Right lobe of liver (tissue), 6 donors: ENCODE measurements at regions not wholly inside any gene's neighbourhood (a gene's known extent, or its start where the extent isn't known, plus 50 kb on each side); places are given as distances from the start of the nearest gene placed in this dataset.
A peak's percentile ranks its signal among the peaks of the same experiment; 100 is the strongest.

ENCODE experiments used
- ATAC-seq, 4 donors: fragments of 200-7000 bp; cut with Tn5 transposase; one replicate each; pipeline ENCODE4 v1.9.1; 2020; ENCODE audit warnings: mild to moderate bottlenecking in 4 of 4, moderate library complexity in 4 of 4
- DNase-seq, 3 donors: peaks; one replicate each; pipeline ENCODE4 v3.0.0-alpha.2; 2020
- H3K27ac ChIP-seq, 3 donors: fragments of 200-600 bp; one replicate each; pipeline ENCODE4 v1.8.0; 2022
- H3K27me3 ChIP-seq, 2 donors: fragments of 200-600 bp; one replicate each; pipeline ENCODE4 v1.8.0; 2022
- H3K36me3 ChIP-seq, 4 donors: fragments of 200-600 bp; sonication (generic) in 1 of 4; one replicate each; pipeline versions ENCODE4 v1.5.1 to v1.8.0; 2017 to 2022; ENCODE audit warnings: control low read depth in 1 of 4
- H3K4me1 ChIP-seq, 4 donors: fragments of 200-600 bp; sonication (generic) in 1 of 4; one replicate each; pipeline versions ENCODE4 v1.5.1 to v1.8.0; 2017 to 2022; ENCODE audit warnings: control low read depth in 1 of 4
- H3K4me3 ChIP-seq, 3 donors: fragments of 200-600 bp; one replicate each; pipeline ENCODE4 v1.8.0; 2022
- H3K9me3 ChIP-seq, 4 donors: fragments of 200-600 bp; sonication (generic) in 1 of 4; one replicate each; pipeline versions ENCODE4 v1.5.1 to v1.8.0; 2017 to 2022; ENCODE audit warnings: control low read depth in 1 of 4
- CTCF ChIP-seq, 4 donors: fragments of 200-600 bp in 3 of 4; fragments of 450-650 bp in 1 of 4; IDR thresholded peaks; one replicate each; pipeline versions ENCODE4 v1.5.1 to v1.8.0; 2016 to 2022; ENCODE audit warnings: antibody characterized with exemption in 4 of 4, mild to moderate bottlenecking in 2 of 4
- POLR2A ChIP-seq: fragments of 450-650 bp; IDR thresholded peaks from one replicate; pipeline ENCODE4 v1.6.1; 2017; ENCODE audit warnings: antibody characterized with exemption, mild to moderate bottlenecking
- WGBS: methylation state at CpG from one replicate; pipeline ENCODE4 v1.1.6; 2018; ENCODE audit warnings: low coverage, low lambda C conversion rate; ENCODE audit not compliant: insufficient coverage; ENCODE audit errors: missing lambda C conversion rate; 5-methylcytosine and 5-hydroxymethylcytosine counted together
- intact Hi-C, 2 donors: fragments of 100-400 bp; cut with DNase I; formaldehyde crosslinking; loops; one replicate each; pipeline versions ENCODE4 v1.11.2 to v1.14.1; 2022
- donor health status: DM: no; HTN: yes; CAD: no.
- donor health status: DM: no; HTN: no; CAD: no.
- donor health status: DM: no; HTN: no; CAD: no.
- donor health status: DM: no; HTN: yes; CAD: no.
- donor health status: DM: no; HTN: yes; CAD: no.

GRCh38 chr5:18551716-18552115 is 917.5 kb downstream of the TAF11L14 start:
- H3K27me3 ChIP-seq = no peaks in the 10 kb centered on the region
- 100% methylated on average over 1 of the region's 18 CpGs for WGBS

GRCh38 chr5:18553269-18553668 is 919.0 kb downstream of the TAF11L14 start:
- ATAC-seq (no peak), DNase-seq (no peak)
- WGBS = 22% methylated on average over 3 of the region's 3 CpGs
- Histone ChIP-seq H3K27ac (no peak overlapping the region), H3K4me3 (no peak overlapping the region), H3K27me3 (no peaks in the 10 kb centered on the region), H3K9me3 (no peaks in the 10 kb centered on the region), H3K4me1 (no peaks in the 10 kb centered on the region), H3K36me3 (no peaks in the 10 kb centered on the region)
- TF ChIP-seq POLR2A (no peak), CTCF (IDR thresholded peaks at IDR 0.05) (no peak)
- intact Hi-C loops = no loop called here

More at GRCh38 chr5:18551716-18552115, 917.5 kb downstream of the TAF11L14 start:
- Histone ChIP-seq H3K4me1 (no peaks in the 10 kb centered on the region), H3K27ac (no peak overlapping the region), H3K36me3 (no peaks in the 10 kb centered on the region), H3K4me3 (no peak overlapping the region), H3K9me3 (no peaks in the 10 kb centered on the region)
- DNase-seq (no peak), ATAC-seq (peak in 1 of 4 donors; percentile 24)
- intact Hi-C loops = no loop called here
- TF ChIP-seq POLR2A = no peak
- no peak for TF ChIP-seq CTCF (IDR thresholded peaks at IDR 0.05)

- H3K27me3 ChIP-seq = no peaks in the 10 kb centered on the region
- intact Hi-C loops = no loop called here
- H3K4me3 ChIP-seq = no peak overlapping the region
- H3K27ac ChIP-seq = no peak overlapping the region
- H3K4me1 ChIP-seq = no peaks in the 10 kb centered on the region
- WGBS = 76% methylated on average over 1 of the region's 1 CpG
- no peaks in the 10 kb centered on the region for H3K36me3 ChIP-seq
- DNase-seq (no peak), ATAC-seq (no peak)
- H3K9me3 ChIP-seq = no peaks in the 10 kb centered on the region
- TF ChIP-seq CTCF (IDR thresholded peaks at IDR 0.05) = no peak
- TF ChIP-seq POLR2A = no peak
These were observed 926.3 kb downstream of the TAF11L14 start for GRCh38 chr5:18560602-18561001.

- Histone ChIP-seq H3K4me1 (no peaks in the 10 kb centered on the region), H3K27me3 (no peaks in the 10 kb centered on the region), H3K27ac (no peak overlapping the region), H3K9me3 (no peaks in the 10 kb centered on the region), H3K4me3 (no peak overlapping the region), H3K36me3 (no peaks in the 10 kb centered on the region)
- WGBS = 69% methylated on average over 2 of the region's 2 CpGs
- TF ChIP-seq POLR2A (no peak), CTCF (IDR thresholded peaks at IDR 0.05) (no peak)
- no peak for ATAC-seq
- intact Hi-C loops = no loop called here
- no peak for DNase-seq
These were observed 929.6 kb downstream of the TAF11L14 start for GRCh38 chr5:18563853-18564252.

GRCh38 chr5:18566671-18567070 is 932.4 kb downstream of the TAF11L14 start:
- H3K4me1 ChIP-seq = no peaks in the 10 kb centered on the region
- no peaks in the 10 kb centered on the region for H3K27me3 ChIP-seq
- ATAC-seq = no peak
- H3K36me3 ChIP-seq = no peaks in the 10 kb centered on the region
- no peak overlapping the region for H3K27ac ChIP-seq
- no peak for TF ChIP-seq POLR2A
- no peak for TF ChIP-seq CTCF (IDR thresholded peaks at IDR 0.05)
- DNase-seq = no peak
- no peak overlapping the region for H3K4me3 ChIP-seq
- intact Hi-C loops = no loop called here
- H3K9me3 ChIP-seq = no peaks in the 10 kb centered on the region
